Parathyroid adenoma (tissue), 2 donors: ENCODE measurements at regions not wholly inside any gene's neighbourhood (a gene's known extent, or its start where the extent isn't known, plus 50 kb on each side); places are given as distances from the start of the nearest gene placed in this dataset.

Experiments used
- H2AFZ ChIP-seq: fragments of 300-600 bp; sonication (generic); one replicate; pipeline ENCODE4 v1.7.0; 2017; ENCODE audit warnings: antibody characterized with exemption, mild to moderate bottlenecking
- H3K27ac ChIP-seq: fragments of 300-600 bp; sonication (generic); one replicate; pipeline ENCODE4 v1.7.0; 2017
- H3K27me3 ChIP-seq: fragments of 300-600 bp; sonication (generic); one replicate; pipeline ENCODE4 v1.7.0; 2017; ENCODE audit warnings: low read length; ENCODE audit not compliant: control insufficient read depth, insufficient read depth
- H3K36me3 ChIP-seq: fragments of 300-600 bp; sonication (generic); one replicate; pipeline ENCODE4 v1.7.0; 2017; ENCODE audit warnings: low read length; ENCODE audit not compliant: control insufficient read depth, insufficient read depth
- H3K4me1 ChIP-seq: fragments of 300-600 bp; sonication (generic); one replicate; pipeline ENCODE4 v1.7.0; 2017; ENCODE audit warnings: control low read depth
- H3K4me2 ChIP-seq: fragments of 300-600 bp; sonication (generic); one replicate; pipeline ENCODE4 v1.7.0; 2017; ENCODE audit warnings: low read length
- H3K4me3 ChIP-seq: fragments of 300-600 bp; sonication (generic); one replicate; pipeline ENCODE4 v1.7.0; 2017; ENCODE audit warnings: low read depth, low read length
- H3K79me2 ChIP-seq: fragments of 300-600 bp; sonication (generic); one replicate; pipeline ENCODE4 v1.7.0; 2017; ENCODE audit warnings: control low read depth
- H3K9ac ChIP-seq: fragments of 300-600 bp; sonication (generic); one replicate; pipeline ENCODE4 v1.7.0; 2017; ENCODE audit warnings: mild to moderate bottlenecking
- H3K9me3 ChIP-seq: fragments of 300-600 bp; sonication (generic); one replicate; pipeline ENCODE4 v1.7.0; 2017; ENCODE audit warnings: low read length; ENCODE audit not compliant: control insufficient read depth
- TF ChIP-seq, protein P1 (sequence below): fragments of 300-600 bp; sonication (generic); IDR thresholded peaks from one replicate; pipeline ENCODE4 v1.7.0; 2017; ENCODE audit warnings: antibody characterized with exemption, mild to moderate bottlenecking
- donor health status: primary hyperparathyroidism.

DNA sequence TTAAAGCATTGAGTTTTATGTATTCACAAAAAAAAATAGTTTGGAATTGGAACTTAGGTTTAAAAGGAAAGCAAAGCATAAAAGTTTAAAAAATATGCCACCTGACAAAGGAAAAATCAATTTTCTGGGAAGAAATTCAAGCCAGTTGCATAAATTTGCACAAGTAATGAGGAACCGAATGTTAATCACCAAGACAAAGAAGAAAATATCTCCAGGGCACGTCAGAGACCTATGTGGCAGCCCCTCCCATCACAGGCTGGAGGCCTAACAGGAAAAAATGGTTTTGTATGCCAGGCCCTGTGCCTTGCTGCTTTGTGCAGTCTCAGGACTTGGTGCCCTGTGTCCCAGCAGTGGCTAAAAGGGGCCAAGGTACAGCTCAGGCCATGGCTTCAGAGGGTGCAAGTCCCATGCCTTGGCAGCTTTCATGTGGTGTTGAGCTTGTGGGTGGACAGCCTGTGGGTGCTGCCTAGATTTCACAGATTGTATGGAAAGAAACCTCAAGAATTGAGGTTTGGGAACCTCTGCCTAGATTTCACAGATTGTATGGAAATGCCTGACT, 767.2 kb upstream of the SLC10A2 start:
- no peaks in the 10 kb centered on the region for H3K36me3 ChIP-seq
- H2AFZ ChIP-seq: no peak overlapping the region
- no peaks in the 10 kb centered on the region for H3K4me1 ChIP-seq
- no peaks in the 10 kb centered on the region for H3K79me2 ChIP-seq
- no peak overlapping the region for H3K4me2 ChIP-seq
- no peaks in the 10 kb centered on the region for H3K9me3 ChIP-seq
- TF ChIP-seq, protein P1, sequence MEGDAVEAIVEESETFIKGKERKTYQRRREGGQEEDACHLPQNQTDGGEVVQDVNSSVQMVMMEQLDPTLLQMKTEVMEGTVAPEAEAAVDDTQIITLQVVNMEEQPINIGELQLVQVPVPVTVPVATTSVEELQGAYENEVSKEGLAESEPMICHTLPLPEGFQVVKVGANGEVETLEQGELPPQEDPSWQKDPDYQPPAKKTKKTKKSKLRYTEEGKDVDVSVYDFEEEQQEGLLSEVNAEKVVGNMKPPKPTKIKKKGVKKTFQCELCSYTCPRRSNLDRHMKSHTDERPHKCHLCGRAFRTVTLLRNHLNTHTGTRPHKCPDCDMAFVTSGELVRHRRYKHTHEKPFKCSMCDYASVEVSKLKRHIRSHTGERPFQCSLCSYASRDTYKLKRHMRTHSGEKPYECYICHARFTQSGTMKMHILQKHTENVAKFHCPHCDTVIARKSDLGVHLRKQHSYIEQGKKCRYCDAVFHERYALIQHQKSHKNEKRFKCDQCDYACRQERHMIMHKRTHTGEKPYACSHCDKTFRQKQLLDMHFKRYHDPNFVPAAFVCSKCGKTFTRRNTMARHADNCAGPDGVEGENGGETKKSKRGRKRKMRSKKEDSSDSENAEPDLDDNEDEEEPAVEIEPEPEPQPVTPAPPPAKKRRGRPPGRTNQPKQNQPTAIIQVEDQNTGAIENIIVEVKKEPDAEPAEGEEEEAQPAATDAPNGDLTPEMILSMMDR: no peak
- no peaks in the 10 kb centered on the region for H3K27me3 ChIP-seq
- no peak overlapping the region for H3K27ac ChIP-seq
- H3K9ac ChIP-seq: no peak overlapping the region
- no peak overlapping the region for H3K4me3 ChIP-seq

DNA sequence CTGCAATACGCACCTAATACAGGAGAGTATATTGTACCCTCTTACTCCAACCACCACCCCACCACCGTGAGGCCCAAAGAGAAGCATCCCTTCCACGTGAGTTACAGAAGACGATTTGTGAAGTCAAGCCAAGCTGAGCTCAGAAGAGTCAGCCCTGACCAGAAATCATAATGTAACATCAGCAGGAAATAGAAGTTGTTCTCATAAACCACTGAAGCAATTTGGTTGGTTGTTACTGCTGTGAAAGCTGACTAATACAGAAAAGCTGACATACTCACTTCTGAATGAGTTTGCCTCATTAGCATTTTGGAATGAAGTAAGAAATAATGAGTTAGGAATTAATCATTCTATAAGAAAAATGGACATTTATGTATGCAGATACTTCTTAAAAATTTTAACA, 749.4 kb upstream of the SLC10A2 start:
- H3K4me3 ChIP-seq: no peak overlapping the region
- H3K27me3 ChIP-seq: no peaks in the 10 kb centered on the region
- H3K9ac ChIP-seq: no peak overlapping the region
- no peaks in the 10 kb centered on the region for H3K4me1 ChIP-seq
- no peaks in the 10 kb centered on the region for H3K9me3 ChIP-seq
- H2AFZ ChIP-seq: no peak overlapping the region
- no peak overlapping the region for H3K4me2 ChIP-seq
- H3K36me3 ChIP-seq: no peaks in the 10 kb centered on the region
- H3K27ac ChIP-seq: no peak overlapping the region
- TF ChIP-seq, protein P1: no peak
- no peaks in the 10 kb centered on the region for H3K79me2 ChIP-seq

DNA sequence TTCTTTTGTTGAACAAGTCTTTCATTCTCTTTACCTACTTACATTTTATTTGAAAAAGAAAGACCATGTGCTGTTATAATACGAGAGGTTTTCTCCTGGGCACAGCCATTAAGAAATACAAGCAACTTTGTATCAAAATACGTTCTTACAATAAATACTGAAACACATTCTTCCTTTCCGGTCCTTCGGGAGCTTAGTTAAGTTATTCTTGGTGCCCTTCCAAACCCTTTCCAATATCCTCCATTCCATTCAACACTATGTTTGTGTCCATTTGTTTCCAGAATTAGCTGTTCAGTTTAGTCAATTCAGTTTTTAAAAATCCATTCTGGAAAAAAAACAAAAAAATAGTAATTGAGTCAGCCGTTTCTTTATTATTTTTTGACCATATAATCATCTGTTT, 746.8 kb upstream of the SLC10A2 start:
- Histone ChIP-seq H3K9ac (no peak overlapping the region), H3K4me1 (no peaks in the 10 kb centered on the region), H3K4me2 (peak overlapping the region; percentile 0), H3K27me3 (no peaks in the 10 kb centered on the region), H2AFZ (no peak overlapping the region), H3K4me3 (no peak overlapping the region), H3K36me3 (no peaks in the 10 kb centered on the region), H3K79me2 (no peaks in the 10 kb centered on the region), H3K27ac (no peak overlapping the region), H3K9me3 (no peaks in the 10 kb centered on the region)
- TF ChIP-seq, protein P1: no peak

DNA sequence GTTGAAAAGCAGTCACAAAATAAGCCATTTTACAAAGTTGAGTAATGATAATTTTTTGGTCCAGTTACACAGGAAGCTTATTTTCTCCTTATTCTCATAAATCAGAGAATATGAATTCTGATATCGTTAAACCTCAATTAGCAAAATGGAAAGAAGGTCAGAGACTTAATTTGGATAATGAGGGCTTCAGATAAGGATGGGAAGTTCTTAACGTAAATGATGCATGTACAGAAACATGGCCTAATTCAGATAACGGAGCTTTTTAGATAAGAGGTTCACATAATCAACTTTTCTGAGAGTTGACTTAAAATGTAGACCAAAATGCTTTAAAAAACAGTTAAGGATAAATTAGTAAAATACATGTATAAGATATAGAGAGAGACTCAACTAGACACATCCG, 746.3 kb upstream of the SLC10A2 start:
- Histone ChIP-seq H2AFZ (no peak overlapping the region), H3K4me2 (peak overlapping the region; percentile 0)

DNA sequence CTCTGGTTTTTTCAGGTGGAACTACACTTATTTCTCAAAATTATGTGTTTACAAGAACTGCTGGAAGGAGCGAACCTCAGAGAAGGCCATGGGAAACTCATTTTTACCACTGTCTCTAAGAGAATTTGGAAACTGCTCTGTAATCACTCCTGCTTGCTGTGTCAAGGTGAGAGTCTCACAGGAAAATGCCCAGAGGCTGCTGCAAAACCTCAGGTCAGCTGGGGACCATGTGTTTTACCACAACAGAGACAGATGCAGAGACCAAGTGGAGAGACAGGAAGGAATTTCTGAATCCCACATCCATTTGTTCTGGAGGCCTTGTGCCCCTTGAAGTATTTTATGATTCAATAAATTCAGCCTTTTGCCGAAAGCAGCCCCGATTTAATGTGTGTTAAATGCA, 743.8 kb upstream of the SLC10A2 start:
- Histone ChIP-seq H3K27ac (no peak overlapping the region), H3K4me2 (no peak overlapping the region), H3K4me1 (no peaks in the 10 kb centered on the region), H3K9ac (no peak overlapping the region), H3K9me3 (no peaks in the 10 kb centered on the region), H3K27me3 (no peaks in the 10 kb centered on the region), H3K4me3 (no peak overlapping the region), H2AFZ (no peak overlapping the region), H3K79me2 (no peaks in the 10 kb centered on the region), H3K36me3 (no peaks in the 10 kb centered on the region)
- TF ChIP-seq, protein P1: no peak

More for the DNA sequence above, 746.3 kb upstream of the SLC10A2 start:
- Histone ChIP-seq H3K27ac (no peak overlapping the region), H3K4me1 (no peaks in the 10 kb centered on the region), H3K27me3 (no peaks in the 10 kb centered on the region), H3K4me3 (no peak overlapping the region), H3K9me3 (no peaks in the 10 kb centered on the region), H3K9ac (no peak overlapping the region), H3K79me2 (no peaks in the 10 kb centered on the region), H3K36me3 (no peaks in the 10 kb centered on the region)
- TF ChIP-seq, protein P1: no peak
